ENCODE measurements at regions not wholly inside any gene's neighbourhood (a gene's known extent, or its start where the extent isn't known, plus 50 kb on each side); places are given as distances from the start of the nearest gene placed in this dataset.
"Not testable (repeated sequence)": the region's sequence is repeated elsewhere in the genome, so short reads cannot be mapped to it uniquely, and the experiment has no call there.

DNA sequence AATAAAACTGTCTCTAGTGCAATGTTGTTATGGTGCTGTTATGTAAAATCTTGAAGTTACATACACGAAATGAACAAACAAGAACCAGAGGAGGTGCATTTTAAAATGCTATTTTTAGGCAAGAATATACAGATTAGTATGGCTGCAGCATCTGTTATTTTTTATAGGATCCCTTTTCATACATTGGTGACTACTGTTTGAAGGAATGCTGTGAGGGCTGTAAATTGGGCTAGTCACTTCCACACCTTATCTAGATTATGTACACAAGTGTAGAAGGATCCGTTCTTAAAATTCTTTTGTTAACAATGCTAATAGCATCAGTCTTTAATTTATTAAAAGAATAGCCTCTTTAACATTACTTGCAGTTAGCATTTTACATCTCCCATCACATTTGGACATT is 284.3 kb upstream of the MDGA2 start:
- no peak for DNase-seq

DNA sequence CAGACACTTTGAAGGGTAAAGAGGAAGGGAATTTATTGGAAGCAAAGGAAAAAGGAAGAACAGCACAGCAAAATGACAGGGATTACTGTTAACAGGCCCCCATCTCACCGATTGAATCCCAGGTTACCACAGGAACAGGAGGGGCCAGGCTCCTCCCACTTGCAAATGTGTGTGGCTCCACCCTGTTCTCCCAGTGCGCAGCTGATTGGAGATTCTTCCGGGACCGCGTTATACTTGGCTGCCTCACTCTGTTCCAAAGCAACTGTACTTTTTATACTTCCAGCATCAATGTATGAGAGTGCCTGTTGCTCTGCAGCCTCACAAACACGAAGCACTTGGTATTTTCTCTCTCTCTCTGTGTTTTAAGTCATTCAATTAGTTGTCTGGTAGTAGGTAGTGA is 273.6 kb upstream of the MDGA2 start:
- DNase-seq = no peak

DNA sequence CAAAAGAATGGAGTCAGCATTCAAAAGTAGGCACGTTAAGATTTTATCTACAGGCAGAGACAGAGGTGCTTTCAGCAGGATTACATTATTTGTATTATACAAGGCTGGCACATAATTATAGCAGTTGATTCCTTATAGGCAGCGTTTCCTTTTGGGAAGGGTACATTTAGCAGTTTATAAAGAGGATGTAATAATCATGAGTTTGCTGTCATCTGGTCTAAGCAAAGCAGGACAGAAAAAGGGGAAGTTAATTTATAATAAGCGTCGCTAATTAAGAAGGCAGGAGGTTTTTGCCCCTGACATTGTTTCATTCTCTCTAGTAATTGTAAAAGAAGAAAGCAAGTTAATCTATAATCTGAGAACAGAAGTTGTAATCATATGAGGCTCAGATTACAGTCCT is 259.9 kb upstream of the MDGA2 start:
- no peak for DNase-seq

DNA sequence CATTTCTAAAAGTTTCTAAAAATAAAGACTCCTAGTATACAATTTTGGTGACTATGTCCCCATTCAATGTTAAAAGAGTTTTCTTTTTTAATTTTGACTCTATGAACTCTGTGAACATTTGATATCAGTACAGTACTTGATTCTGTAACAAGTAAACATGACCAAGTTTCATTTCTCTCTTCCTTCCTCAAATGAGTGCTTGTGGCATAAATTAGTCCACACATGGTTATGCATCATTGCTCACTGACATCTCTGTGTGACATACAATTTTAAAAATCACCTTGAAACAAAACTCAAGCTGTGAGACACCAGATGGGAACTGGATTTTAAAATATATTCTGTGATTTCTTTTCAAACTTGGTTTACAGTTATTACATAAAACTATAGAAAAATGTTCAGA is 253.9 kb upstream of the MDGA2 start:
- DNase-seq = no peak

DNA sequence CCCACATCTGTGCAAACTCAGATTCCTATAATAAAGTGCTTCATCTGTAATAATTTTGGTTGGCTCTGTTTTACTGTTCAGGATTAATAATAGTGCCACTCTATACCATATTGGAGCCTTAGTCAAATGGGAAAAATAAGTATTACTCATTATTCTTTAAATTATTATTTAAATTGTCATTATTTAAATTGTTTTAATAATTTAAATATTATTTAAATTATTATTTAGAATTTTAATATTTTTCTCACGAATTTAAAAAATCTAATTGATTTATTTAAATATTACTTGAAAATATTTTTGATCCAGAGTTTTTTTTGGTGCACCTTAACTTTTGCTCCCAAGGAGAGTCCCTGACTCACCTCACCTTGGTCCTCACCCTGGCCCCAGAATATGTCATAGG is 245.7 kb upstream of the MDGA2 start:
- DNase-seq = no peak

DNA sequence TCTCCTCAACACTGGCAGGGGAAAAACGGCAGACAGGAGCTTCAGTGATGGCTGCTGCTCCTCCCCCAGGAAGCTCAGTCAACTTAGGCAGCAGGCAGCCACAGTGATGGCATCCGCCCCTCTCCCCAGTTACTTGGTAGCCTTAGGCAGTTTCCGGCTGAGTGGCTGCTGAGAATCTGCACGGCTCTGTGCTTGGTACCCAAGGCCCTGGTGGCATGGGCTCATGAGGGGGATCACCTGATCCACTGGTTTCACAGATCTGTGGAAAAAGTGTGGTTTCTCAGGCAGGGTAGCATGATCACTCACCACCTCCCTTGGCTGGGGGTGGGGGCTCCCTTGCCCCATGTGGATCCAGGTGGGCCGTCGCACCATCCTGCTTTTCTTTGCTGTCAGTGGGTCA is 244.6 kb upstream of the MDGA2 start:
- no peak for DNase-seq

DNA sequence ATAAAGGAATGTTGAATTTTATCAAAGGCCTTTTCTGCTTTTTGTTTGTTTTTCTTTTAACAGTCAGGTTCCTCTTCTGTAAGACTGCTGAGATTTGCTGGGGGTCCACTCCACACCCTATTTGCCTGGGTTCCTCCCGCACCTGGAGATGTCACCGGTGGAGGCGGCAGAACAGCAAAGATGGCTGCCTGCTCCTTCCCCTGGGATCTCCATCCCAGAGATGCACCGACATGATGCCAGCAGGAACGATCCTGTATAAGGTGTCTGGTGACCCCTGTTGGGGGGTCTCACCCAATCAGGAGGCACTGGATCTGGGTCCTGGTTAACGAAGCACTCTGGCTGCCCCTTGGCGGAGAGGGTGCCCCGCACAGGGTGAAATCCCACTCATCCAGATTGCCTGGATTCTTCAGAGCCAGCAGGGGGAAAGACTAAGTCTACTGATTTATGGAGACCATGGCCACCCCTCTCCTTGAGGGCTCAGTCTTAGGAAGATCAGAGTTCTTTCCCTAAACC is 244.0 kb upstream of the MDGA2 start:
- no peak for DNase-seq

DNA sequence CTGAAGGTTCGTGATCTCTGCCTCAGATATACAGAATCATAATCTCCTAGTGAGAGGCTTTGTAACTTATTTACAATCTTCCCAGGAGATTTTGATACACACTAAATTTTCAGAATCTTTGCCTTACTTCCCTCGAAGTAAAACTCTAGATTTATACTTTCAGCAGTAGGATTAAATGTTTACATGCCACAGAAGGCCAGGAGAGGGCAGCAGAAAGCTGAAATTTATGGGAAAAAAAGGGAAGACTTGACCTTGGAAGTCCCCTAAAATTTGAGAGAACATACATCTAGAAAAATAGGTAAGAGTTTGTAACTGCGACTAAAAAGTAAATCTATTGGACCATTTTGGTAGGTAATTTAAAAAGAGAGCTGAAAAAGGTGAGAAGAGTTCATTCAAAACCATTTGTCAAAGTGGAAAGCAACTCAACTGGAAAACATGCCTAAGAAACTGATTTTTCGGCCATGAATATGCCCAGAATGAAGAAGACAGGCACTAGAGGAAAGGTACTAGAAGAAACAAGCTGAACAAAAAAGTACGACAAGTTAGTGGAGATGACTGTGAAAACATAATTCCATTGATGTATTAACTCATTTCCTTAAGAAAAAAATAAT is 242.0 kb upstream of the MDGA2 start:
- DNase-seq = no peak

DNA sequence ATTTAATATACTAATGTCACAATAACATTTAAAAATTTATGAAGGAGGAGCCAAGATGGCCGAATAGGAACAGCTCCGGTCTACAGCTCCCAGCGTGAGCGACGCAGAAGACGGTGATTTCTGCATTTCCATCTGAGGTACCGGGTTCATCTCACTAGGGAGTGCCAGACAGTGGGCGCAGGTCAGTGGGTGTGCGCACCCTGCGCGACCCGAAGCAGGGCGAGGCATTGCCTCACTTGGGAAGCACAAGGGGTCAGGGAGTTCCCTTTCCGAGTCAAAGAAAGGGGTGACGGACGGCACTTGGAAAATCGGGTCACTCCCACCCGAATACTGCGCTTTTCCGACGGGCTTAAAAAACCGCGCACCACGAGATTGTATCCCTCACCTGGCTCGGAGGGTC is 225.7 kb upstream of the MDGA2 start:
- not testable (repeated sequence) for DNase-seq

DNA sequence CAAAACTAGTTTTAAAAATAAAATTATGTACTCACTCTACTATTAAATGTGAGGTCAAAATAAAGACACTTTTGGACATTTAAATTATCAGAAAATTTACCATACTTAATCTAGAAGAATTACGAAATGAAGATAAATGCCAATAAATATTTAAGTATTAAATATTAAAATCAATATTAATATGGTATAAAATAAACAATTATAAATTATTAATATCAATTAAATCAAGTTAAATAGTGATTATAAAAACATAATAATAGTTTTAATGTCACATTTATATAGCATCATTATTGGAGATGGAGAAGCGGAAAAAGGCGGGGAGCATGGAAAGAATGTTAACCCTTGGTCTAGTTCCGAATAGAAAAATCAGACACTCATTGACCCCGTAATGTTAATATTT is 224.3 kb upstream of the MDGA2 start:
- DNase-seq = no peak

DNA sequence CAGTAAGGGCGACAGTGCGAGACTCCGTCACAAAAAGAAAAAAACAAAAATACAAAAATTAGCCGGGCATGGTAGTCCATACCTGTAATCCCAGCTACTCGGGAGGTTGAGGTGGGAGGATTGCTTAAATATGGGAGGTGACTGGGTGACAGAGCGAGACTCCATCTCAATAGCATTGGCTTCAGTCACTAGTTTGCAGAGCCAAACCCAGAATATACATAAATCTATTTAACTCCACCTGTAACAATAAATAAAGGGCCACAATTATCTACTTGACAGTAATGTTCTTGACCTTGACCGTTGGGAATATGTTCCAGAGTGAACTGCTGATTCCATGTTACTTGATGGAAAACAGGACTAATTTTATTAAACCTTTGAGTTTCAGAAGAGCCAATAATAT is 198.9 kb upstream of the MDGA2 start:
- no peak for DNase-seq

DNA sequence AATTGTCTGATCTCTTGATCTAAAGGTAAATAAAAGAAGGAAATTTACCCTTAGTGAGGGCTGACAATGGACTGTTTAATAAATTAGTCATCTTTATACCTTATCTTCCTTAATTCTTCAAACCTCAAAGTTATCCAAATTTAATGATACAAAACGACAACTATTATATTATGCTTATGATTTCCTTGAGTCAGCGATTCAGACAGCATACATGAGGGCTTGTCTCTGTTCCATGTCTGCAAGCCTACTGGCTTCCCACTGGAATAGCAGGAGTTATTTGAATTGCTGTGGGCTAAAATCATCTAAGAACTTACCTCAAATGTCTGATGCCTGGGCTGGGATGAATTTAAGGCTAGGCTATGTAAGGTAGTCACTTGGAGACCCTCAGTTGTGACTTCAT is 197.2 kb upstream of the MDGA2 start:
- no peak for DNase-seq

DNA sequence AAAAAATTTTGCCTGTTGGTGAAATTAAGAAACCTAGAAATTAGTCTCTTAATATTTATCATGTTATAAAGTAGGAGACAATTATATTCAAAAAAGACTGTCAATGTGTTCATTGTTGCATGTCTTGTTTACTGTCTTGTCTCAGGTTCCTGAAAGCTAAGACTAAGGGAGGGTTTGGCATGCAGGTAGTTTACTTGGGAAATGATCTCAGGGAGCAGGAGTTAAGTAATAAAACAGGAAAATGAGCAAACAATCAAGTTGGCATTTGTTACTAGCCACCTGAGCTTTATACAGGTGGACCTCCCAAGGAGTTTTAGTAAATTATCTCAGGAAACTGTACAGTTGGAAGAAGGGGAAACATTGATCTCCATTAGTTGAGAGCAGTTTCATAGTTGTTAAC is 188.0 kb upstream of the MDGA2 start:
- DNase-seq = no peak

DNA sequence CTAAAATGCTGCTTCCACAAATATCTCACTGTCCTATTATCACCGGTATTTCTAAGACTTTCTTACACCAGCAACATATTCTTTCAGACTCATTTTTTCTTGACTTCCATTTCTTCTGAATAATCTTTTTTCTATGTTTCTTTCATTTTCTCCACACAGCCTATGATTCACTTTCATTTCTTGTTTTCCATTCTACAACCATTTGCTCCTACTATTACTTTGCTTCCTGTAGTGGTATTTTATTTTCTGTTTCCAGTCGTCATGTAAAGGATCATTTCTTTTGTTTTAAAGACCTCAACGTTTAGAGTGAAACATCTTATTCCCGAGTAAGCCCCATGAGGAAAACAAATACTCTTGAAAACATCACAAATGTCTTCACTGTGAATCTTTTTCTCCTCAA is 182.2 kb upstream of the MDGA2 start:
- no peak for DNase-seq

DNA sequence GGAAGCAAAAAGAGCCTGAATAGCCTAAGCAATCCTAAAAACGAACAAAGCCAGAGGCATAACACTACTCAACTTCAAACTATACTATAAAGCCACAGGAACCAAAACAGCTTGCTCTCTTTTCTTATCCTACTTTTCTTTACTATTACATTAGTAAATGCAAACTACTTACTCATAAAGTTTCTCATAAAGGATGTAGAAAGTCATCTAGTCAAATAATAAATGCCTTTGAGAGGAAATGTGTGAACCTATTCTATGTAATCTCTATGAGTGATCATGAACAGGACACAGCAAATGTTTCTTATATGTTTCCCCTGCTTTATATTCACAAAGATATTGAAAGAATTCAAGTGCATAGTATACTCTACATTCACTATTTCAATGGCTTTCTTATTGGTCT is 176.9 kb upstream of the MDGA2 start:
- DNase-seq = no peak

DNA sequence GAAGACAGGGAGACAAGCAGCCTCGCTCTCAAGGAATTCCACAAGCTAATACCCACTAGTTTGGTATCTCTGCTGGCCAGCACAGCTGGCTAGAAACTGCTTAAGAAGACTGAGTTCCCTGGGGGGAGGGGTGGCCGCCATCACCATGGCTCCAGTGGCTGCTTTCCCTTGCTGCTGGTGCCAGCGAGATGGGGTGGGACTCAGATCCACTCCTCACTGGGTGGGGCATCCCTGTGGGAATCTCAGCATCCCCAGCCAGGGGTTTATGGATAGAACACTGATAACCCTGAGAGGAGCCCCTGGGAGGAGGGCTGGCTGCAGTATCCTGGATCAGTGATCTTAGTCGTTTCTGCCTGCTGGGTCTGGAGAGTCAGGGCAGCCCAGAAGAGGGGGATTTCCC is 170.6 kb upstream of the MDGA2 start:
- DNase-seq = no peak

DNA sequence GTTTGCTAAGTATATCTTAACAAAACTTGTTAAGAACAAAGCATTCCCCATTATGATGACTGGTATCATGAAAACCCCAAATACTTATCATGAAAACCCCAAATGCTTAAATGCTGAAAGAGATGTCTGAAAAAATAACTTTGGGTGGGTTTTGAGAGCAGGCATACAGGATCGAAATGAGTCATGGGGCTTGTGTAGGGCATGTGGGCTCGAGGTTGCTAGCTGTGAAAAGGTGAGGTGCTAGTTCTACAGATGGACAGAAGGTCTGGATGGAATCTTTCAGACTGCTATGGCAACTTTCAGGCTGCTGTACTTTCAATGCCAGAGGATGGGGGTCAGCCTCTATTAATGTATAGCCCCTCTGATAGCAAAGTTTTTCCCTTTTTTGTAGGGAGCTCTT is 167.8 kb upstream of the MDGA2 start:
- no peak for DNase-seq

DNA sequence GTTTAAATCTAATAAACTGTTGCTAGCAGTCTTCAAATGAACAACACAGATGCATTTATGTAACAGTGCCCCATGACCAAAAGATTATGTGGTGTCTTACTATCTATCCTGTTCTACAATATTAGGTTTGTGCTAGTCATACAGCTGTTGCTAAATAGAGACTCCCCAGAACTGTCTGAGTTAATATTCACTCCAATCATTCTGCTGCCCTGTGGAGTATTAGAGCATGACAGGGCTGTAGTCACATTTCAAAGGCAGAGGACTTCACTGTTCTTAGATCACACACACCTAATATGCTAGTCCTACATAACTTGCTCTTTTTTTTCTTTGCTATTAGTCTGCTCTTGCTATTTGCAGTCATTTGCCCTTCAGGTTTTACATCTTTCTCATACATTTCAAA is 157.6 kb upstream of the MDGA2 start:
- no peak for DNase-seq

DNA sequence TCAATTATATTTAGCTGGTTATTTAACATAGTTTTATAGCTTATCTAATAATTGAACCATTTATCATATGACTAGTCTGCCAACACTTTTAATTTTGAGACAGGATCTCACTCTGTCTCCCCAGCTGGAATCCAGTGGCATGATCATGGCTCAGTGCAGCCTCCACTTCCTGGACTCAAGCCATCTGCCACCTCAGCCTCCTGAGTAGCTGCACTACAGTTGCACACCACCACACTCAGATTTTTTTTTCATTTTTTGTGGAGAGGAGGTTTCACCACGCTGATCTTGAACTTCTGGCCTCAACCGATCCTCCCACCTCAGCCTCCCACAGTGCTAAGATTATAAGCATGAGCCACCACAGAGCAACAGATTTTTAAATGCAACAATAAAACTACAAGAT is 151.4 kb upstream of the MDGA2 start:
- DNase-seq = no peak

DNA sequence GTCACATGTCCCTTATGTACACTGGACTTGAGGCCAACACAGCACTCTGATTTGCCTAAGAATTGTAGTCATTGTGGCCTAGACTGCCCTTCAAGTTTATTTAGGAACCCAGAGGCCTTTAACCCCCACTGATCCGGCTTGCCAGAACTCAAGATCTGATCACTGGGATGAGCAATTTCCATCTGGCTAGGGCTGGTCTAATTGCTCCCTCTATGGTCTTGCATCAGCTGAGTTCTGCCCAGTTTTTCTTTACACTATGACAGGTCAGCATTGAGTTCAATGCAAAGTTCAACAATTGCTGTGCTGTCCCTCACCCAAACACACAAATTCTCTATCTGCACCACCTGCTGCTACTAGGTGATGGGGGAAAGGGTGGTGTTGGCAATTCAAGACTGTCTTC is 146.9 kb upstream of the MDGA2 start:
- no peak for DNase-seq

DNA sequence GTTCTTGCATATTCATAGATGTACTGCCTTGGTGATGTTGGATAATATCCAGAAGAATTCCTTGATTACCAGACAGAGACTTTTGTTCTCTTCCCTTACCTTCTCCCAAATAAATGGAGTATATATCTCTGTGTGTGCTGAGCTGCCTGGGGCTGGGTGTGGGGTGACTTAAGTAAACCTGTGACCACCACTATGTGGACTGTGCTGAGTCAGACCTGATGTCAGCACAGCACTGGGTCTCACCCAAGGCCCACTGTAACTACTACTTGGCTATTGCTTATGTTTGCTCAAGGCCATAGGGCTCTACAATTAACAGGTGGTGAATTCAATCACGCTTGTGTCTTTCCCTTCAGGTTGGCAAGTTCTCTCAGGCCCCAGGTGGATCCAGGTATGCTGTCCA is 145.7 kb upstream of the MDGA2 start:
- no peak for DNase-seq

DNA sequence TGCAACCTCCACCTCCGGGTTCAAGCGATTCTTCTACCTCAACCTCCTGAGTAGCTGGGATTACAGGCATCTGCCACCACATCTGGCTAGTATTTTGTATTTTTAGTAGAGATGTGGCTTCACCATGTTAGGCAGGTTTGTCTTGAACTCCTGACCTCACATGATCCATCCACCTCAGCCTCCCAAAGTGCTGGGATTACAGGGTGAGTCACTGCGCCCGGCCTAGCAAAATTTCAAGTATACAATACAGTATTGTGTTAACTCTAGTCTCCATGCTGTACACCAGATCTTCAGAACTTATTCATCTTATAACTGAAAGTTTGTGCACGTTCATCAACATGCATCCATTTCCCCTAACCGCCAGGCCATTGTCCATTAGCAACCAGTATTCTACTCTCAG is 115.1 kb upstream of the MDGA2 start:
- DNase-seq = no peak

DNA sequence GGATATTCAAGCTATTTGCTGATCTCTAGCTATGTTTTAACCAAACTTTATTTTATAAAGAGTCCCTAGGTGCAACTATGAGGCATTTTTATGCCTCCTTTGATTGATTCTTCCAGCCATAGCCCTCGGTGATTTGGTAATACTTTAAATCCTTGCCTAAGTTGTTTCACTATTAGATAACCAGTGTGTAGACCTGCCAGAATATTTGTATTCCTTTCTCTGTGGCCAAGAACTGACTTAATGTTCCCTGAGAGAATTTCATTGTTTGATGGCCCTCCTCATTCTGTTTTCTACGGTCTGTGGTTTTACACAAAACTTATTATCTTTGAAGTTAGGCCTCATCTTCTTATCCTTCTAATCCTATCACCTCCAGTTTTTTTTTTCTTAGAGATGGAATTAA is 109.7 kb upstream of the MDGA2 start:
- no peak for DNase-seq

DNA sequence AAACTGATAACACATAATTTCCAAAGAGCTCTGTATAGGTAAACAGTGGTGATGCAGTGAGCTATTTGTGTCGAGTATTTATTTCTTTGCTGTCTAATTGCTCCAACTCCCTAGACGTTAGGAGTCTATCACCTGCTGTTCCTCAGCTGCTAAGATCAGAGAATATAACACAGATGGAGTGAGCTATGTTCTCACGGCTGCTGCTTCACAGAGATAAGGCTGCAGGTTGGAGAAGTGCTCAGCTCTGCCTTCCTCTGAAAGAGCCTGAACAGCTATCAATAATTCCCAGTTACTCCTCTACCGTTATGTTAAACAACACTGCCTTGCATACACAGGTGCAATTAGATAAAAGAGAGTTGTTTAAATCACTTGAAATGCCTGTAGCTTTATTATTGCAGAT is 103.2 kb upstream of the MDGA2 start:
- no peak for DNase-seq

DNA sequence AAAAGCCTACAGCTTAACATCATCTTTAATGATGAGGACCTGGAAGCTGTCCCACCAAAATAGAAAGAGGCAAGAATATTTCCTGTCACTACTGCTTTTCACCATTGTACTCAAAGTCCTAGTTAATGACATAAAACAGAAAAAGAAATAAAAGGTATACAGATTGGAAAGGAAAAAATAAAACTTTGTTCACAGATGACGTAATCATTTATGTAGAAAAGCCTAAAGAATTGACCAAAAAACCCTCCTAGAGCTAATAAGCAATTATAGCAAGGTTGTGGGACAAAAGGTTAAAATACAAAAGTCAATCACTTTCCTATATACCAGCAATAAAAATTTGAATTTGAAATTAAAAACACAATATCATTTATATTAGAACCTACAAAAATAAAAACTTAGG is 97.2 kb upstream of the MDGA2 start:
- no peak for DNase-seq

All from central memory CD4-positive, alpha-beta T cell (primary cell).